ENCODE measurements at regions not wholly inside any gene's neighbourhood (a gene's known extent, or its start where the extent isn't known, plus 50 kb on each side); places are given as distances from the start of the nearest gene placed in this dataset.
A peak's percentile ranks its signal among the peaks of the same experiment; 100 is the strongest.

- TF ChIP-seq ZNF274 (IDR thresholded peaks at IDR 0.05; ENCODE audit: low read depth, low read length) = no peak
- no peak overlapping the region for H3K4me3 ChIP-seq (ENCODE audit: low read length)
Observed at GRCh38 chr5:27503813-27504212, 465.4 kb upstream of the CDH9 start.

- H3K4me3 ChIP-seq (ENCODE audit: low read length) = no peak overlapping the region
- TF ChIP-seq ZNF274 (IDR thresholded peaks at IDR 0.05; ENCODE audit: low read depth, low read length) = no peak
Observed at GRCh38 chr5:27502236-27502635, 463.9 kb upstream of the CDH9 start.

- no peak for TF ChIP-seq ZNF274 (IDR thresholded peaks at IDR 0.05; ENCODE audit: low read depth, low read length)
- H3K4me3 ChIP-seq (ENCODE audit: low read length) = no peak overlapping the region
Observed at GRCh38 chr5:27497491-27497890, 459.1 kb upstream of the CDH9 start.

GRCh38 chr5:27494887-27495286 lies 456.5 kb upstream of the CDH9 start:
- no peak for TF ChIP-seq ZNF274 (IDR thresholded peaks at IDR 0.05; ENCODE audit: low read depth, low read length)
- no peak overlapping the region for H3K4me3 ChIP-seq (ENCODE audit: low read length)

GRCh38 chr5:27491746-27492439 lies 453.5 kb upstream of the CDH9 start:
- no peak overlapping the region for H3K4me3 ChIP-seq (ENCODE audit: low read length)
- TF ChIP-seq ZNF274 (IDR thresholded peaks at IDR 0.05; ENCODE audit: low read depth, low read length) = no peak

- no peak for TF ChIP-seq ZNF274 (IDR thresholded peaks at IDR 0.05; ENCODE audit: low read depth, low read length)
- no peak overlapping the region for H3K4me3 ChIP-seq (ENCODE audit: low read length)
Observed at GRCh38 chr5:27491047-27491446, 452.7 kb upstream of the CDH9 start.

GRCh38 chr5:27489701-27490100 lies 451.3 kb upstream of the CDH9 start:
- no peak for TF ChIP-seq ZNF274 (IDR thresholded peaks at IDR 0.05; ENCODE audit: low read depth, low read length)
- H3K4me3 ChIP-seq (ENCODE audit: low read length) = no peak overlapping the region

- TF ChIP-seq ZNF274 (IDR thresholded peaks at IDR 0.05; ENCODE audit: low read depth, low read length) = no peak
- no peak overlapping the region for H3K4me3 ChIP-seq (ENCODE audit: low read length)
Observed at GRCh38 chr5:27482663-27483062, 444.3 kb upstream of the CDH9 start.

- no peak overlapping the region for H3K4me3 ChIP-seq (ENCODE audit: low read length)
- TF ChIP-seq ZNF274 (IDR thresholded peaks at IDR 0.05; ENCODE audit: low read depth, low read length) = no peak
Observed at GRCh38 chr5:27479859-27480258, 441.5 kb upstream of the CDH9 start.

- TF ChIP-seq ZNF274 (IDR thresholded peaks at IDR 0.05; ENCODE audit: low read depth, low read length) = no peak
- no peak overlapping the region for H3K4me3 ChIP-seq (ENCODE audit: low read length)
Observed at GRCh38 chr5:27477550-27477949, 439.2 kb upstream of the CDH9 start.

GRCh38 chr5:27476356-27476988 lies 438.1 kb upstream of the CDH9 start:
- no peak for TF ChIP-seq ZNF274 (IDR thresholded peaks at IDR 0.05; ENCODE audit: low read depth, low read length)
- no peak overlapping the region for H3K4me3 ChIP-seq (ENCODE audit: low read length)

- no peak overlapping the region; the same call in 1 of the 2 replicates for H3K4me3 ChIP-seq (ENCODE audit: low read length)
- no peak for TF ChIP-seq ZNF274 (IDR thresholded peaks at IDR 0.05; ENCODE audit: low read depth, low read length)
Observed at GRCh38 chr5:27475063-27475462, 436.7 kb upstream of the CDH9 start.

- TF ChIP-seq ZNF274 (IDR thresholded peaks at IDR 0.05; ENCODE audit: low read depth, low read length) = no peak
- H3K4me3 ChIP-seq (ENCODE audit: low read length) = peak overlapping the region; percentile 41; the same call in 1 of the 2 replicates
Observed at GRCh38 chr5:27474395-27474794, 436.0 kb upstream of the CDH9 start.

GRCh38 chr5:27474047-27474309 lies 435.6 kb upstream of the CDH9 start:
- no peak for TF ChIP-seq ZNF274 (IDR thresholded peaks at IDR 0.05; ENCODE audit: low read depth, low read length)
- H3K4me3 ChIP-seq (ENCODE audit: low read length) = peak overlapping the region; percentile 78; the same call in 1 of the 2 replicates

GRCh38 chr5:27473307-27474046 lies 435.1 kb upstream of the CDH9 start:
- H3K4me3 ChIP-seq (ENCODE audit: low read length) = peak overlapping the region; percentile 78
- no peak for TF ChIP-seq ZNF274 (IDR thresholded peaks at IDR 0.05; ENCODE audit: low read depth, low read length)
